NCI-H345 treated with DMSO at 0.1 percent for 48 hours (cell line): ENCODE measurements at regions not wholly inside any gene's neighbourhood (a gene's known extent, or its start where the extent isn't known, plus 50 kb on each side); places are given as distances from the start of the nearest gene placed in this dataset.
A peak's percentile ranks its signal among the peaks of the same experiment; 100 is the strongest.
"Not testable (repeated sequence)": the region's sequence is repeated elsewhere in the genome, so short reads cannot be mapped to it uniquely, and the experiment has no call there.

Source experiments
- DNase-seq: peaks from one replicate; lab custom pipeline; 2025; ENCODE audit not compliant: unreplicated experiment; lab: John Stamatoyannopoulos, UW

- no peak for DNase-seq
Measured at GRCh38 chr6:113699239-113699638, 157.9 kb upstream of the MARCKS start.

DNA sequence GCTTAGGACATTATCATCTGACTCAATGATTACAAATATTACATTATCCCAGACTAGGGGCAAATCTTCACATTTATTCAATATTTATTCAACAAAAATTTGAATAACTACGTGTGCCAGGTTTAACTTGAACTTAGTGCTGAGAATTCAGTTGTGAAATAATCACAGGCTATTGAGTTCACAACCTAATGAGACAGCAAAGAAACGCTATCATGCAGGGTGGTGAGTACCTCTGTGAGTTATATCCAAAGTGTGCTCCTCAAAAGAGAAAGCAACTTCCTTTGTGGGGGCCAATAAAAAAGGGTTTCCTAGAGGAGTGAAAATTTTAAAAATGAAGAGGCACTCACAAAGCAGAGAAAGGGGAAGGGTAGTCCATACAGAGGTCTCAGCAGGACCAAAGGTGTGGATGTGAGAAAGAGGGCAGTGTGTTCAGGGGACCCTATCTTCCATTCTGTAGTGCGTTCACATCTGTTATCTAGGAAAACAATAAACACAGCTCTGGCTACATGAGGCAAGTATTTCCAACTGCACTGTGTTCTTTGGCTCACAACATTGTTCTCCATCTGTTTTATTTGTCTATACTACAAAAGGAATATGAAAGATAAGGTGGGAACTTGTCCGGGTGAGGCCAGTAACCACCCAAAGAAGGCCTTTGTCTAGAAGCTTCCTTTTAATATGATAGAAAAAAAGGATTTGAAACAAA is 155.4 kb upstream of the MARCKS start:
- DNase-seq, result no peak

- no peak for DNase-seq
Measured at GRCh38 chr6:113707194-113707593, 150.0 kb upstream of the MARCKS start.

DNA sequence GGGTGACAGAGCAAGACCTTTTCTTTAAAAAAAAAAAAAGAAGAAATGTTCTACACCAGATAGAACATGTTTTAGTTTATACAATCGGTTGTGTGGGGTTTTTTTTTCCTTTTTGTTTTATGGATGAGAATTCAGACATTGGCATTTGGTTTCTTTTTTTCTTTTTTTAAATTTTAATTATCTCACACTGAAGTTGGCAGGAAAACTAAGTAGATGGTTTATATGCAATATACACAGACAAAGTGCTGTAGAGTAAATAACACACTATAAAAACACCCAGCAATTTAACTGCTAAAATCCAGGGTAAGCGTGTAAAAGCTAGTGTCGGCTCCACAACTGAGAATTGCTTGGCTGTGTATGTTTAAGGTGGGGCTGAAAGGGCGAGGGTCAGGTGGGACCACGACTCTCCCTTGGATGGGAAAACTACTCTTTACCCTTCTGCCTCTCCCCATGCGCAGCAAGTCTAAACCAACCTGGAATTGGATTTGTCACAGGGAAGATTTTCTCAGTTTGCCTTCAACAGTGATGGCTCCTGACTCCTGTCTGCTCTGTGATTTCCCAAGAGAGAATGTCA is 147.1 kb upstream of the MARCKS start:
- no peak for DNase-seq

DNA sequence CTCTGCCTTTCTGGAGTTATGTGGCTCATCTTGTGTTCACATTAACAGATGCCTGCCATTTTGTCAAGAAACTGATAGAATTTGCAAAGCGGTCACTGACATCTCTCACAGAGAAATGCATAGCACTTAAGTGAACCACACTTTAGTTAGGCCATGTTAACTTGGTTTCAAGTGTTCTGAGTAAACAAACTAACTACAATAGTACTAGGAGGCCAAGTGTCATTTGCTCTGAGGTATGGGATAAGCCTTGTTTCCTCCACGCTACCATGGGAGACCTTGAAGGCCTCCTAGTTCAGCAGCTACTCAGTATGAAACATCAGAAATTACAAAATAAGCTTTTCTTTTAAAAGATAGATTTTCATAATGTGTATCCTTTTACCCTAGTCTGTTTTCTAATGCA is 143.5 kb upstream of the MARCKS start:
- no peak for DNase-seq

GRCh38 chr6:113718588-113718987 is 138.6 kb upstream of the MARCKS start:
- DNase-seq, result no peak

DNA sequence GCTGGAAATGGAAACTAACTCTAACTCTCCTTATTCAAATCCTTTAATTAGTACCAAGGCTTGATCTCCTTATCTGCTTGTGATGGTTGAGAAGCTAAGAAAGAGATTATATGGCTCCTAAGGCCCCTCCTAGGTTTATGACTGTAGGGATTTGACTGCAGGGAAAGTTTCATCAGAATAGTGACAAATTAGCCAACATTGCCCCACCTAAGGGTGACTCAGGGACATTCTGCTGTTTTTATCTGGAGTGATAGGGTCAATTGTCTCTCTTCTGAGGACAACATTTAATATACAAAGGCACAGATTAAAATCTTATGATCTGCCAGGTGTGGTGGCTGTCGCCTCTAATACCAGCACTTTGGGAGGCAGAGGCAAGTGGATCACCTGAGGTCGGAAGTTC is 138.1 kb upstream of the MARCKS start:
- no peak for DNase-seq

GRCh38 chr6:113719545-113719944 is 137.6 kb upstream of the MARCKS start:
- no peak for DNase-seq

- no peak for DNase-seq
Measured at GRCh38 chr6:113723182-113723581, 134.0 kb upstream of the MARCKS start.

- not testable (repeated sequence) for DNase-seq
Measured at GRCh38 chr6:113724927-113725326, 132.2 kb upstream of the MARCKS start.

DNA sequence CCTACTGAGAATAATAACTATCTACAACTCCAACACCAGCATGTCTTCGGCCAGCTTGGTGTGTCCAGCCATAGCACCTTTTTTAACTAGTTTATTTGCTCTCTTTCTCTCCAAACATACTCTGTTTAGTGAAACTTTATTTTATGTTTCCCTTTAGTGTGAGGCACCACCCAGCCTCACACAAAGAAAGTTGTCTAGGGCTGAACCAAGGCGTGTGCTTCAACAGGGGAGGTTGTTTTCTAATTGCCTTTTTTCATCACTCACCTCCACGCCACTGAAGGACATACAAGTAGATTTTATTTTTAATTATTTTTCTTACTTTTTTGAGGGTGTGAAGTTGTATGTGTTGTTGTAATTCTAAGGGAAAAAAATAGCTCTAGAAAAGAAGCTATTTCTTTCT is 125.6 kb upstream of the MARCKS start:
- no peak for DNase-seq

DNA sequence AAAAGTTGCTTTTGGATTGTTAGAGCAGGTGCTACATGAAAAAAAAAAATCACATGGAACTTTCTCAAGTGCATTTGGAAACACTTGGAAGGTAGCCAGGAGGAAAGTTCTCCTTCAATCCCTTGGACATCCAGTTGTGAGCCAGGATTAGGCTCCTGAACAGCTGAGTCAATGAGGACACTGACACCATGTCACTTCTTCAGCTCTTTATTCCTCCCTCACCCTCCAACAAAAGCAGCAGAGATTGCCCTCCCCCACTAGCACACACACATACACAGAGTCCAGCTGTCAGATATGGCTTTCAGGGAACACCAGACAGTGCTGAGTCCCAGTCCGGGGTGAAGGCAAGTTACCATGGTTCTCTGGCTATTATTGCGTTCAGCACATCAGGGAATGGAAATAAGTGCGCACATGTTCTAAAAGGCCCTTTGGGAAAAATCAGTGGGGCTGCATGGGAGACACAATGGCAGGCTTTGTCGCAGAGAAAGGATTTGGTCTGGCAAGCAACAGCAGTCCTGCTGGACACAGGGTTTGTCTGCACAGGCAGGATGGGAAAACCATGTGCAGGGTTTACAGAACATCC is 124.7 kb upstream of the MARCKS start:
- DNase-seq, result peak; percentile 57

DNA sequence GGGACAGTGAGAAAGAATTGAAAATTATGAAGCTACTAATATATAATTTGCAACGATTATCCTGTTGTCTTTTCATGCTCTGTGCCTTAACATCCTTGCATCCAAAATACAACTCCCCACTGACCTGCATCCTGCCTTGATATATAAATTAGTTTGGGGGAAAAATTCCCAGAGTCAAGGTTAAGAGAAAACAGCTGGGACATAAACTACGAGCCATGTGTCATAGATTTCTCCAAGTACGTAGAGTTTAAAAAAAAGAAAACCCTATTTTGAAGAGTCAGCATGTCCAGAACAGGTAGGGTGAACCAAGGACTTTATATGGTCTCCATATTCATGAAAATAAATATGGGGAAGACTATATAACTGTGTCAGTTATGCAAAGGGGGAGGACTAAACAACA is 123.8 kb upstream of the MARCKS start:
- no peak for DNase-seq

DNA sequence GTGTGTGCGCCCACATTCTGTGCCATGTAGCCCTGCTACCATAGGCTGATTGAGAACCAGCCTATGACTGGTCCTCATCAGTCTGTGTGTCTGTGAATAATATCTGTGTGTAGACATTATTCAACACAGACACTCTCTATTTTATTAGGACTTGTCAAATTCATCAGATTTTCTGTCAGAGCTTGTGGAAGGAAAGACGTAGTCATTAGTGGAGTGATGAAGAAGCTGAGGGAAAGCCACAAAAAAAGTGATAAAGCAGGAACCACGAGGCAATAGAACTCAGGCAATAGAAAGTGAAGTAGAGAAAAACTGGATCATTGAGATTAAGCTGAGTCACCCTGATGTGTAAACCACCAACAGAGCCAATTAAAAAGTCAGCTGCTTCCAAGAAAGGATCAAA is 122.2 kb upstream of the MARCKS start:
- DNase-seq, result no peak

DNA sequence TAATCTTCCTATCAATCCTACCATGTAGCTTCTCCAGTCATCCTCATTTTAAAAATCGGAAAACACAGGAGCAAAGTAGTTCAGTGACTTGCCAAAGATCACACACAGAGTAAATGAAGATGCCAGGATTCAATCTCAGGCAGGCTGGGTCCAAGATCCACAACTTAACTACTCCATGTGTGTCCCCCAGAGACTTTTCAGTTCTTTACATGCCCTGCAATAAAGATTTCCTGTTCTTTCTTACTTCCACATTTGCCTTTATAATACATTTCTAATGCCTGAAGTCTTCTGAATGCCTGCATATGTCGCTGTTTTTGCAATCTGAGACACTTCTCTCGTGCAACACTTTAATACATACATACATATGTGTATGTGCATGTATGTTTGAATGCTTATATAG is 121.7 kb upstream of the MARCKS start:
- no peak for DNase-seq

DNA sequence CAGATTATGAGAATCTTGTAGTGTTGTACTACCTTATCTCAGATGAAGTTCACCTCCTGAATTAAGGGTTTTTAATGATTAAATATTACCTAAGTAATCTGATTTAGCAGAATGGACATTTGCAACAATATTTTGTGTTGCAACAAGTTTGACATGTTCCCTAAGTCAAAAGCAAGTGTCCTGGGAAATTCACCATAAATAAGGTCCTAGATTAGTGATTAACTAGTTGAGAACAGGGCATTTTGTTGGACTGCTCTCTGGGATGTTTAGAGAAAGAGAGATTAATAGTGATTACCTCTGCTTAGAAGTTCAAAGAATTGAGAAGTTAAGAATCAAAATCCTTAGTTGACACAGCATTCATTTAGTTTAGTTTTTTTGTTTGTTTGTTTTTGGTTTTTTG is 120.2 kb upstream of the MARCKS start:
- DNase-seq, result no peak

DNA sequence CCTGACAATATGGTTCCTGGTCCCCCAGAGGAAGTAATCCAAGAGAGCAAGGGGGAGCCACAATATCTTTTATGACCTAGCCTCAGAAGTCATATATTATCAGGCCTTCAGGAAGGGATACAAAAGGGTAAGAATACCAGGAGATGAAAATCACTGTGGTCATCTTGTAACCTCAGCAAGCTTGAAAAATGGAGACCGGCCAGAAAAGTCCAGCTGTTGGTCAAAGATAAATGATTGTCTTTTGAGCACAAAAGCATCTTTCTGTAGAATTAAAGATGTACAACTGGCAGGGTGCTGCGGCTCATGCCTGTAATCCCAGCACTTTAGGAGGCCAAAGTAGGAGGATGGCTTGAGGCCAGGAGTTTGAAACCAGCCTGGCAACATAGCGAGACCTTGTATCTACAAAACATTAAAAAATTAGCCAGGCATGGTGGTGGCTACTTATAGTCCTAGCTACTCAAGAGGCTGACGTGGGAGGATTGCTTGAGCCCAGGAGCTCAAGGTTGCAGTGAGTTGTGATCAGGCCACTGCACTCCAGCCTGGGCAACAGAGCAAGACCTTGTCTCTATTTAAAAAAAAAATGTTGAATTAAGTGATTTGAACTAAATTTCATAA is 118.0 kb upstream of the MARCKS start:
- DNase-seq, result no peak

GRCh38 chr6:113741651-113742050 is 115.5 kb upstream of the MARCKS start:
- no peak for DNase-seq

GRCh38 chr6:113742342-113742741 is 114.8 kb upstream of the MARCKS start:
- DNase-seq, result no peak

- DNase-seq, result no peak
Measured at GRCh38 chr6:113744861-113745260, 112.3 kb upstream of the MARCKS start.

DNA sequence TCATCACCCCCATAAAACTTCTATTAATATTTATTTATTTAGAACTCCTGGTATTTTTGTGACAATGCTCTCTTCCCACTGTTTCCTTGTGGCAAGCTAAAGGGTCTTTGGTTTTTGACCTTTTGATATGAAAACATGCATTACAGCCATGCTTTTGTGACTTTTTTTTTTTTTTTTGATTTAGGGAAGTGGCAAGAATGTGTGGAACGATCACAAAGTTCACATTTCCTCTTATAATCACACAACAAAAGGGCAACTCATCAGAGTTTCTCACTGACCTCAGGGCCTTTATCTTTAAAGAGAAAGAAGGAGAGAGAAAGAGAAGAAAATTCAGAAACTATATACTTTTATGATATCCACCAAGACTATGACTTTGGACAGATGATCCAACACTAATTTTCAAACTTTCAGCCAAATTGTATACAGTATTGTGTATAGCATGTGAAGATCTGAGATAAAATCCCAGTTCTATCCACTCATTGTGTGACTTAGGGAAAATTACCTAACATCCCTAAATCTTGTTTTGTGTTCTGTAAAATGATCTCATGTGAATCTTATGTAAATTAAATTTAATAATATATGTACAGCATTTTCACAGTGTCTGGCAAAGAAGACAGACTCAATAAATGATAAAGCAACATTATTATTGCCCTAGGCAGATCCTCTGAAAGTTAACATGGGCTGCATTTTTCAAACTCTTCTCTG is 106.8 kb upstream of the MARCKS start:
- DNase-seq, result no peak

DNA sequence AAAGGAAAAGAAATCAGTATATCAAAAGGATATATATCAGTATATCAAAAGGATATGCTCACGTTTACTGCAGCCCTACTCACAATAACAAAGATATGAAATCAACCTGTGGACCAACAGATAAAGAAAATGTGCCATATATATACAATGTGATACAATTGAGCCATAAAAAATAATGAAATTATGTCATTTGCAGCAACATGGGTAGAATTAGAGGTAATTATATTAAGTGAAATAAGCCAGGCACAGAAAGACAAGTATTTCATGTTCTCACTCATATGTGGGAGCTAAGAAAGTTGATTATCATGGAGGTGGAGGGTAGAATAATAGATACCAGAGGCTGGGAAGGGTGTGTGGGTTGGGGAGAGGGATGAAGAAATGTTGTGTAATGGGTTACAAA is 102.9 kb upstream of the MARCKS start:
- DNase-seq, result no peak
